Type B pancreatic cell (in vitro differentiated cells): ENCODE measurements at regions not wholly inside any gene's neighbourhood (a gene's known extent, or its start where the extent isn't known, plus 50 kb on each side); places are given as distances from the start of the nearest gene placed in this dataset.

Experiments used
- DNase-seq: peaks from one replicate; pipeline ENCODE4 v3.0.0; 2021; ENCODE audit warnings: mixed read lengths; ENCODE audit not compliant: unreplicated experiment; ENCODE audit errors: extremely low spot score
- H3K27ac Mint-ChIP-seq: 2 replicates; pipeline ENCODE4 v1.8.0; 2021; ENCODE audit warnings: mild to moderate bottlenecking, mixed read lengths
- H3K27me3 Mint-ChIP-seq: 2 replicates; pipeline ENCODE4 v1.8.0; 2021; ENCODE audit warnings: mixed read lengths
- H3K36me3 Mint-ChIP-seq: 2 replicates; pipeline ENCODE4 v1.8.0; 2021; ENCODE audit warnings: mixed read lengths
- H3K4me1 Mint-ChIP-seq: one replicate; pipeline ENCODE4 v1.8.0; 2021; ENCODE audit warnings: mixed read lengths; ENCODE audit not compliant: unreplicated experiment
- H3K4me3 Mint-ChIP-seq: 2 replicates; pipeline ENCODE4 v1.8.0; 2021; ENCODE audit warnings: mild to moderate bottlenecking, mixed read lengths
- H3K9me3 Mint-ChIP-seq: 2 replicates; pipeline ENCODE4 v1.8.0; 2021; ENCODE audit warnings: mixed read lengths
- TF ChIP-seq, protein P1 (sequence below): fragments of 200-600 bp; sonication (generic); conservative IDR thresholded peaks from 2 replicates; pipeline ENCODE4 v1.5.0; 2021; ENCODE audit warnings: antibody characterized with exemption, mild to moderate bottlenecking

DNA sequence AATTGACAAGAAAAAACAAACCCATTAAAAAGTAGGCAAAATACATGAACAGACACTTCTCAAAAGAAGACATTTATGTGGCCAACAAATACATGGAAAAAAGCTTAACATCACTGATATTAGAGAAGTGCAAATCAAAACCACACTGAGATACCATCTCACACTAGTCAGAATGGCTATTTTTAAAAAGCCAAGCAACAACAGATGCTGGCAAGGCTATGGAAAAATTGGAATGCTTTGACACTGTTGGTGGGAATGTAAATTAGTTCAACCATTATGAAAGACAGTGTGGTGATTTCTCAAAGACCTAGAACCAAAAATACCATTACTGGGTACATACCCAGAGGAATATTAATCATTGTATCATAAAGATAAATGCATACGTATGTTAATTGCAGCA is 641.1 kb upstream of the B3GALT2 start:
- H3K36me3 Mint-ChIP-seq: no peaks in the 10 kb centered on the region
- H3K4me1 Mint-ChIP-seq: no peaks in the 10 kb centered on the region
- H3K27ac Mint-ChIP-seq: no peak overlapping the region
- H3K4me3 Mint-ChIP-seq: no peak overlapping the region
- TF ChIP-seq, protein P1, sequence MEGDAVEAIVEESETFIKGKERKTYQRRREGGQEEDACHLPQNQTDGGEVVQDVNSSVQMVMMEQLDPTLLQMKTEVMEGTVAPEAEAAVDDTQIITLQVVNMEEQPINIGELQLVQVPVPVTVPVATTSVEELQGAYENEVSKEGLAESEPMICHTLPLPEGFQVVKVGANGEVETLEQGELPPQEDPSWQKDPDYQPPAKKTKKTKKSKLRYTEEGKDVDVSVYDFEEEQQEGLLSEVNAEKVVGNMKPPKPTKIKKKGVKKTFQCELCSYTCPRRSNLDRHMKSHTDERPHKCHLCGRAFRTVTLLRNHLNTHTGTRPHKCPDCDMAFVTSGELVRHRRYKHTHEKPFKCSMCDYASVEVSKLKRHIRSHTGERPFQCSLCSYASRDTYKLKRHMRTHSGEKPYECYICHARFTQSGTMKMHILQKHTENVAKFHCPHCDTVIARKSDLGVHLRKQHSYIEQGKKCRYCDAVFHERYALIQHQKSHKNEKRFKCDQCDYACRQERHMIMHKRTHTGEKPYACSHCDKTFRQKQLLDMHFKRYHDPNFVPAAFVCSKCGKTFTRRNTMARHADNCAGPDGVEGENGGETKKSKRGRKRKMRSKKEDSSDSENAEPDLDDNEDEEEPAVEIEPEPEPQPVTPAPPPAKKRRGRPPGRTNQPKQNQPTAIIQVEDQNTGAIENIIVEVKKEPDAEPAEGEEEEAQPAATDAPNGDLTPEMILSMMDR: no peak
- no peaks in the 10 kb centered on the region for H3K27me3 Mint-ChIP-seq
- H3K9me3 Mint-ChIP-seq: peaks cover 8% of the 10 kb centered on the region
- DNase-seq: no peak

DNA sequence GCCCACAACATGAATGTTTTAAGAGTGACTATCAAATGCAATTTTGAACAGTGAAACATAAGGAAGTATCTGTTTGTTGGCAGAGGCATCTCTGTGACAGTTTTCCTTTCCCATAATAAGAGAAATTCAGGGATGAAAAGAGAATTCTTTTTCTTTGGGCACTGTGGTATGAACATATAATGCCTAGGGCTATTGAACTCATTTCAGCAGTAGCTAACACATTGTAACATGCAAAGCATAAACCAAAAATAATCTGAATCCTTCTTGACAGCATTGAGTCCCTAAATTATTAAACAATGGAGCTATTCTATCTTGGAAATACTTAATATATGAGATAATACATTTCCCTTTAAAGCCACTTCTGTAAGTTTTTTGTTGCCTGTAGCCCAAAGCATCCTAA is 633.0 kb upstream of the B3GALT2 start:
- no peak overlapping the region for H3K27ac Mint-ChIP-seq
- no peaks in the 10 kb centered on the region for H3K36me3 Mint-ChIP-seq
- H3K9me3 Mint-ChIP-seq: no peaks in the 10 kb centered on the region

DNA sequence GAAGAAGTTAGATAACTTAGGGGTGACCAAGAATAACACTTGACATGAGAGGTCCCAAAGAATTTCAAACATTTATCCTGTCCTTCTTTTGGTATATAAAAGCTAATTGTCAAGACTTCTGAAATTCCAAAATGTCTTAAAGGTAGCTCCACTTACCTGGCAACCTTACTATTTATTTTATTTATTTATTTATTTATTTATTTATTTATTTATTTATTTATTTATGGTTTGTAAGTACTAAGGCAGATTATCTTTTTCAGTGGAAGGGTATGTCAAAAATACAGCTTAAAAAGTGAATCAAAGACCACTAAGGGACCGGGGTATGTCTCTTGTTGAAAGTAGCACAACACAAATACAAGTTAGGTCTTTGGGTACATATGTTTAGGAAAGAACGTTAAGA is 620.8 kb upstream of the B3GALT2 start:
- no peaks in the 10 kb centered on the region for H3K27me3 Mint-ChIP-seq
- H3K27ac Mint-ChIP-seq: no peak overlapping the region
- H3K36me3 Mint-ChIP-seq: no peaks in the 10 kb centered on the region
- no peaks in the 10 kb centered on the region for H3K4me1 Mint-ChIP-seq
- no peaks in the 10 kb centered on the region for H3K9me3 Mint-ChIP-seq
- TF ChIP-seq, protein P1: no peak
- no peak overlapping the region for H3K4me3 Mint-ChIP-seq
- DNase-seq: no peak

More for the DNA sequence above, 633.0 kb upstream of the B3GALT2 start:
- TF ChIP-seq, protein P1: no peak
- DNase-seq: no peak
- Mint-ChIP-seq H3K4me1 (no peaks in the 10 kb centered on the region), H3K27me3 (no peaks in the 10 kb centered on the region), H3K4me3 (no peak overlapping the region)

DNA sequence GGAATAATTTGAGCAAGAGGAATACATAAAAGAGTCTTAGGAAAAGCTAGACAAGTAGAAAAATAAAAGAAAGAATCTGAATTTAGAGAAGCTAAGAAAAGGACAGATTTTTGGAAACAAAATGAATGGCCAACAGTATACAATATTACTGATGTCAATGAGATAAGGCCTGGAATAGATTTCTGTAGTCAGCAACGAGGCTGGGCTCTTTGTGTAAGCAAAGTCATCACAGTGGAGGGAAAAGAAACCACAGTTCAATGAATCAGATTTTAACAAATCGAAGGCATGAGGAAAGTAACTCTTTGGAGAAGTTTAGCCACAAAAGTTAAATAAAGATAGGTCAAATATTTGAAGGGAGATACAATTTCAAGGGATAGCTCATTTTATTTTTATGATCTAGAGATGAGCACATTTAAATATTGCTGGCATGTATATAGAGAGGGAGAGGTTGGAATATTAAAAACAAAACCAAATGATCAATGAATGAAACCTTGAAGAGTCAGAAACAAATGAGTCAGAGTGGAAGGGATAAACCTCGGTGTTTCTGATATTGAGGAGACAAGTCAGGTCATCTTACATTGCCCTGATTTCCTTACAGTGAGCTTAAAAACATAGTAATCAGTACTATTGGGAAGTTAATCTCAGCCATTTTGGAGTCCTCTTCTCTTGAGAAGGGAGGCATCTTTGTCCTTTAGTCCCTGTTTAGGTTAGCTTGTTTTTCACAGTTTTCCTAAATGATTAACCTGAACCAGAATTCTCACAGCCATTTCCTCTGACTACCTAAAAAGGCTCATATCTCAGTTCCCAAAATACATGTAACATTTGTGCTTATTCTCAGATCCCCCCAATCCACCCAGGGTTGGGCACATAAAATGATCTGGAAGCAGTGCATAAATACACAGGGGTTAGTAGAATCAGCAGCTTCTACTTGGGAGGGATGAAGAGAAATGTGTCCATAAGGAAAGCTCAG is 620.0 kb upstream of the B3GALT2 start:
- Mint-ChIP-seq H3K9me3 (no peaks in the 10 kb centered on the region), H3K27ac (no peak overlapping the region), H3K36me3 (no peaks in the 10 kb centered on the region), H3K4me3 (no peak overlapping the region), H3K27me3 (no peaks in the 10 kb centered on the region), H3K4me1 (no peaks in the 10 kb centered on the region)
- TF ChIP-seq, protein P1: no peak
- no peak for DNase-seq

DNA sequence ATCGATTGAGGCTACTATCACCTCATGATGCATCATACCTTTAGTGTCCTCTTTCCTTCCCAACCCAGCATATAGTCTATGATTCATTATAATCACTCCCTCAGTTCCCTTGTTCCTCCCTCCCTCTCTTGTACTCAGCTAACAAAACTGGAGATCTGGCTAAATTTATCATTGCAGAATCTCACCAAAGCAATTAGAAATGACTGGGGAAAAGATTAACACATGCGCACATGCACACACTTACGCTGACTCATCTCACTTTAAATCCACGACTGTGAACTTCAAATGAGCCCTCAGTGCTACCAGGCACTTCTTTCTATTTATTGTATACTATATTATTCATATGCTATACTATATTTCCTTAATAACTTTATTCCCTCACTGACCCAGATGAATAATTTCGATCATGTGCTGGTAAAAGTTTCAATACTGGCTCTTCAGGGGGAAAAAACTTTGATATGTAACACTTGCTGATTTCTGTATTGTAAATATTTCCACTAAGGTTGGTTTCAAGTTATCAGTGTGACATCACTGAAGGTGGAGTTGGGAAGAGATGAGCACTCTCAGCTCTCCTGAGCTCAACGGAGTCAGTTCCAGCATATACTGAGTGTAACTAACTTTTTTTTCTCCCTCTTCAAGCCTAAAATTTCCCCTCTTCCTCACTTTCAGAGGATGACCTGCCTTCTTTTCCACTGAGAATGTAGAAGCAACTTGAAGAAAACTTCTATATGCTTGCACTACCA is 613.7 kb upstream of the B3GALT2 start:
- TF ChIP-seq, protein P1: no peak
- no peak overlapping the region for H3K27ac Mint-ChIP-seq
- no peaks in the 10 kb centered on the region for H3K36me3 Mint-ChIP-seq
- H3K27me3 Mint-ChIP-seq: no peaks in the 10 kb centered on the region
- H3K4me3 Mint-ChIP-seq: no peak overlapping the region
- H3K9me3 Mint-ChIP-seq: no peaks in the 10 kb centered on the region
- no peak for DNase-seq
- H3K4me1 Mint-ChIP-seq: no peaks in the 10 kb centered on the region
